ENCODE measurements at regions not wholly inside any gene's neighbourhood (a gene's known extent, or its start where the extent isn't known, plus 50 kb on each side); places are given as distances from the start of the nearest gene placed in this dataset.

- Histone ChIP-seq H3K14ac (ENCODE audit: low read length) (no peak overlapping the region), H3K36me3 (replicated peaks in 1 of 2; ENCODE audit: control insufficient read depth in 2 of 2, insufficient read depth in 2 of 2, low read length in 2 of 2) (no peaks in the 10 kb centered on the region), H2AK5ac (ENCODE audit: low read depth, low read length) (no peak overlapping the region), H4K8ac (ENCODE audit: low read depth, low read length) (no peak overlapping the region), H3K4ac (ENCODE audit: low read length) (no peak overlapping the region), H3K23ac (ENCODE audit: low read depth, low read length, poor library complexity) (no peak overlapping the region), H3K9ac (ENCODE audit: low read depth, low read length, poor library complexity) (no peak overlapping the region), H3K18ac (ENCODE audit: low read length) (no peak overlapping the region), H2BK5ac (ENCODE audit: low read length) (no peak overlapping the region), H3K4me3 (ENCODE audit: low read length in 2 of 2) (no peak overlapping the region), H3K4me1 (ENCODE audit: control insufficient read depth in 2 of 2, insufficient read depth in 1 of 2, low read depth in 1 of 2, low read length in 2 of 2) (peaks cover 0 to 6% of the 10 kb centered on the region in 2 donors), H2BK15ac (ENCODE audit: low read length) (no peak overlapping the region), H3K4me2 (ENCODE audit: insufficient read depth, low read length, poor library complexity, severe bottlenecking) (no peak overlapping the region), H3K79me1 (ENCODE audit: low read depth, low read length) (no peaks in the 10 kb centered on the region), H4K91ac (ENCODE audit: low read depth, low read length, poor library complexity) (no peak overlapping the region), H3K9me3 (replicated peaks in 1 of 2; ENCODE audit: control insufficient read depth in 2 of 2, insufficient read depth in 1 of 2, low read depth in 1 of 2, low read length in 2 of 2) (no peaks in the 10 kb centered on the region), H2AFZ (ENCODE audit: low read length) (no peak overlapping the region), H2BK12ac (ENCODE audit: low read length) (no peak overlapping the region), H2BK120ac (ENCODE audit: low read depth, low read length) (no peak overlapping the region), H3K27me3 (ENCODE audit: control insufficient read depth in 3 of 3, insufficient read depth in 3 of 3, low read depth in 1 of 3, low read length in 3 of 3) (no peaks in the 10 kb centered on the region), H3K27ac (replicated peaks; ENCODE audit: low read length) (no peak overlapping the region)
- WGBS, 2 donors (ENCODE audit: extremely low coverage in 2 of 2, insufficient read length in 2 of 2, insufficient replicate concordance in 1 of 2), result no CpG with 5 or more reads among the region's 1 CpG
- no peak for DNase-seq (ENCODE audit: low spot score)
These were observed 89.0 kb upstream of the CSNK1A1L start for GRCh38 chr13:37194428-37194861.

GRCh38 chr13:37192956-37193355 is 87.5 kb upstream of the CSNK1A1L start:
- no peak overlapping the region for H3K14ac ChIP-seq (ENCODE audit: low read length)

GRCh38 chr13:37187621-37188020 is 82.2 kb upstream of the CSNK1A1L start:
- Histone ChIP-seq H3K36me3 (replicated peaks in 1 of 2; ENCODE audit: control insufficient read depth in 2 of 2, insufficient read depth in 2 of 2, low read length in 2 of 2) (no peaks in the 10 kb centered on the region), H3K4me1 (ENCODE audit: control insufficient read depth in 2 of 2, insufficient read depth in 1 of 2, low read depth in 1 of 2, low read length in 2 of 2) (no peaks in the 10 kb centered on the region), H3K14ac (ENCODE audit: low read length) (no peak overlapping the region), H2BK12ac (ENCODE audit: low read length) (no peak overlapping the region), H3K18ac (ENCODE audit: low read length) (no peak overlapping the region), H2AFZ (ENCODE audit: low read length) (no peak overlapping the region), H4K91ac (ENCODE audit: low read depth, low read length, poor library complexity) (no peak overlapping the region), H3K9me3 (replicated peaks in 1 of 2; ENCODE audit: control insufficient read depth in 2 of 2, insufficient read depth in 1 of 2, low read depth in 1 of 2, low read length in 2 of 2) (no peaks in the 10 kb centered on the region), H3K27ac (replicated peaks; ENCODE audit: low read length) (no peak overlapping the region), H2AK5ac (ENCODE audit: low read depth, low read length) (no peak overlapping the region), H2BK15ac (ENCODE audit: low read length) (no peak overlapping the region), H2BK120ac (ENCODE audit: low read depth, low read length) (no peak overlapping the region), H3K27me3 (ENCODE audit: control insufficient read depth in 3 of 3, insufficient read depth in 3 of 3, low read depth in 1 of 3, low read length in 3 of 3) (no peaks in the 10 kb centered on the region), H3K79me1 (ENCODE audit: low read depth, low read length) (no peaks in the 10 kb centered on the region), H4K8ac (ENCODE audit: low read depth, low read length) (no peak overlapping the region), H3K4me3 (ENCODE audit: low read length in 2 of 2) (no peak overlapping the region), H3K9ac (ENCODE audit: low read depth, low read length, poor library complexity) (no peak overlapping the region), H3K23ac (ENCODE audit: low read depth, low read length, poor library complexity) (no peak overlapping the region), H2BK5ac (ENCODE audit: low read length) (no peak overlapping the region), H3K4me2 (ENCODE audit: insufficient read depth, low read length, poor library complexity, severe bottlenecking) (no peak overlapping the region), H3K4ac (ENCODE audit: low read length) (no peak overlapping the region)
- no peak for DNase-seq (ENCODE audit: low spot score)

More at GRCh38 chr13:37192956-37193355, 87.5 kb upstream of the CSNK1A1L start:
- no peak overlapping the region for H2BK12ac ChIP-seq (ENCODE audit: low read length)
- peaks cover 0 to under 1% of the 10 kb centered on the region in 2 donors for H3K4me1 ChIP-seq (ENCODE audit: control insufficient read depth in 2 of 2, insufficient read depth in 1 of 2, low read depth in 1 of 2, low read length in 2 of 2)
- H2AFZ ChIP-seq (ENCODE audit: low read length), result no peak overlapping the region
- H3K4me2 ChIP-seq (ENCODE audit: insufficient read depth, low read length, poor library complexity, severe bottlenecking), result no peak overlapping the region
- no peak overlapping the region for H3K18ac ChIP-seq (ENCODE audit: low read length)
- H3K4me3 ChIP-seq (ENCODE audit: low read length in 2 of 2), result no peak overlapping the region
- DNase-seq (ENCODE audit: low spot score), result no peak
- no peaks in the 10 kb centered on the region for H3K27me3 ChIP-seq (ENCODE audit: control insufficient read depth in 3 of 3, insufficient read depth in 3 of 3, low read depth in 1 of 3, low read length in 3 of 3)
- H3K4ac ChIP-seq (ENCODE audit: low read length), result no peak overlapping the region
- no peak overlapping the region for H4K8ac ChIP-seq (ENCODE audit: low read depth, low read length)
- H4K91ac ChIP-seq (ENCODE audit: low read depth, low read length, poor library complexity), result no peak overlapping the region
- no peak overlapping the region for H3K23ac ChIP-seq (ENCODE audit: low read depth, low read length, poor library complexity)
- no peaks in the 10 kb centered on the region for H3K79me1 ChIP-seq (ENCODE audit: low read depth, low read length)
- no peak overlapping the region for H2BK5ac ChIP-seq (ENCODE audit: low read length)
- H2AK5ac ChIP-seq (ENCODE audit: low read depth, low read length), result no peak overlapping the region
- H3K9me3 ChIP-seq (replicated peaks in 1 of 2; ENCODE audit: control insufficient read depth in 2 of 2, insufficient read depth in 1 of 2, low read depth in 1 of 2, low read length in 2 of 2), result no peaks in the 10 kb centered on the region
- no peak overlapping the region for H3K27ac ChIP-seq (replicated peaks; ENCODE audit: low read length)
- H3K9ac ChIP-seq (ENCODE audit: low read depth, low read length, poor library complexity), result no peak overlapping the region
- no peak overlapping the region for H2BK120ac ChIP-seq (ENCODE audit: low read depth, low read length)
- no peak overlapping the region for H2BK15ac ChIP-seq (ENCODE audit: low read length)
- no CpG with 5 or more reads among the region's 2 CpGs for WGBS, 2 donors (ENCODE audit: extremely low coverage in 2 of 2, insufficient read length in 2 of 2, insufficient replicate concordance in 1 of 2)
- no peaks in the 10 kb centered on the region for H3K36me3 ChIP-seq (replicated peaks in 1 of 2; ENCODE audit: control insufficient read depth in 2 of 2, insufficient read depth in 2 of 2, low read length in 2 of 2)

- H3K4me3 ChIP-seq (ENCODE audit: low read length in 2 of 2), result no peak overlapping the region
- no CpG with 5 or more reads among the region's 2 CpGs for WGBS, 2 donors (ENCODE audit: extremely low coverage in 2 of 2, insufficient read length in 2 of 2, insufficient replicate concordance in 1 of 2)
- H2BK15ac ChIP-seq (ENCODE audit: low read length), result no peak overlapping the region
- H4K91ac ChIP-seq (ENCODE audit: low read depth, low read length, poor library complexity), result no peak overlapping the region
- no peaks in the 10 kb centered on the region for H3K36me3 ChIP-seq (replicated peaks in 1 of 2; ENCODE audit: control insufficient read depth in 2 of 2, insufficient read depth in 2 of 2, low read length in 2 of 2)
- no peak overlapping the region for H3K27ac ChIP-seq (replicated peaks; ENCODE audit: low read length)
- no peak overlapping the region for H3K23ac ChIP-seq (ENCODE audit: low read depth, low read length, poor library complexity)
- no peak overlapping the region for H2BK12ac ChIP-seq (ENCODE audit: low read length)
- H3K27me3 ChIP-seq (ENCODE audit: control insufficient read depth in 3 of 3, insufficient read depth in 3 of 3, low read depth in 1 of 3, low read length in 3 of 3), result no peaks in the 10 kb centered on the region
- no peak overlapping the region for H3K4me2 ChIP-seq (ENCODE audit: insufficient read depth, low read length, poor library complexity, severe bottlenecking)
- no peak for DNase-seq (ENCODE audit: low spot score)
- H3K4me1 ChIP-seq (ENCODE audit: control insufficient read depth in 2 of 2, insufficient read depth in 1 of 2, low read depth in 1 of 2, low read length in 2 of 2), result no peaks in the 10 kb centered on the region
- H3K9me3 ChIP-seq (replicated peaks in 1 of 2; ENCODE audit: control insufficient read depth in 2 of 2, insufficient read depth in 1 of 2, low read depth in 1 of 2, low read length in 2 of 2), result no peaks in the 10 kb centered on the region
- no peak overlapping the region for H3K14ac ChIP-seq (ENCODE audit: low read length)
- H2BK5ac ChIP-seq (ENCODE audit: low read length), result no peak overlapping the region
- H2BK120ac ChIP-seq (ENCODE audit: low read depth, low read length), result no peak overlapping the region
- H4K8ac ChIP-seq (ENCODE audit: low read depth, low read length), result no peak overlapping the region
- no peak overlapping the region for H3K4ac ChIP-seq (ENCODE audit: low read length)
- H3K9ac ChIP-seq (ENCODE audit: low read depth, low read length, poor library complexity), result no peak overlapping the region
- H2AK5ac ChIP-seq (ENCODE audit: low read depth, low read length), result no peak overlapping the region
- H3K79me1 ChIP-seq (ENCODE audit: low read depth, low read length), result no peaks in the 10 kb centered on the region
- no peak overlapping the region for H3K18ac ChIP-seq (ENCODE audit: low read length)
- H2AFZ ChIP-seq (ENCODE audit: low read length), result no peak overlapping the region
These were observed 81.6 kb upstream of the CSNK1A1L start for GRCh38 chr13:37187105-37187504.
